A673 (cell line): ENCODE measurements at regions not wholly inside any gene's neighbourhood (a gene's known extent, or its start where the extent isn't known, plus 50 kb on each side); places are given as distances from the start of the nearest gene placed in this dataset.

Source experiments
- BruUV-seq: library from RNA; stranded (reverse); fragments of 400-500 nt; replicated peaks from 2 replicates; lab custom pipeline; 2021; lab: Mats Ljungman, UMichigan
- CTCF ChIA-PET: fragments of 300-600 bp; sonication (Branson Sonifier 250); formaldehyde crosslinking; loops from one replicate; lab custom pipeline; 2022; ENCODE audit warnings: antibody characterized with exemption; lab: Charles Lee
- POLR2A ChIA-PET: fragments of 300-600 bp; sonication (Branson Sonifier 250); formaldehyde crosslinking; loops from one replicate; lab custom pipeline; 2022; ENCODE audit warnings: antibody characterized with exemption; ENCODE audit not compliant: low non-redundant PET; lab: Charles Lee
- DNase-seq: peaks from one replicate; pipeline ENCODE4 v3.0.0-alpha.2; 2015; ENCODE audit warnings: low spot score
- H3K27ac ChIP-seq: fragments of 200-600 bp; sonication (generic); 2 replicates; pipeline ENCODE4 v1.5.1; 2016; ENCODE audit warnings: mixed run types, low read depth, mild to moderate bottlenecking, mixed read lengths, antibody characterized with exemption, low read length; ENCODE audit not compliant: poor library complexity, severe bottlenecking
- H3K27me3 ChIP-seq: fragments of 200-600 bp; sonication (generic); replicated peaks from 2 replicates; pipeline ENCODE4 v1.6.1; 2017; ENCODE audit warnings: mixed run types, low read depth, mild to moderate bottlenecking, mixed read lengths, antibody characterized with exemption, low read length; ENCODE audit not compliant: insufficient read depth, poor library complexity
- H3K36me3 ChIP-seq: fragments of 200-600 bp; sonication (generic); 2 replicates; pipeline ENCODE4 v1.6.1; 2016; ENCODE audit warnings: mixed run types, mild to moderate bottlenecking, mixed read lengths, antibody characterized with exemption, low read length; ENCODE audit not compliant: insufficient read depth, poor library complexity, severe bottlenecking
- H3K4me1 ChIP-seq: fragments of 200-600 bp; sonication (generic); 2 replicates; pipeline ENCODE4 v1.6.1; 2017; ENCODE audit warnings: mixed run types, mild to moderate bottlenecking, mixed read lengths, antibody characterized with exemption, low read length; ENCODE audit not compliant: insufficient read depth, poor library complexity, severe bottlenecking
- H3K4me3 ChIP-seq: fragments of 200-600 bp; sonication (generic); 2 replicates; pipeline ENCODE4 v1.5.1; 2016; ENCODE audit warnings: low read depth, mixed run types, mild to moderate bottlenecking, mixed read lengths, low read length; ENCODE audit not compliant: poor library complexity, severe bottlenecking
- H3K9me3 ChIP-seq: fragments of 200-600 bp; sonication (generic); 2 replicates; pipeline ENCODE4 v1.6.1; 2016; ENCODE audit warnings: mixed run types, low read depth, mild to moderate bottlenecking, mixed read lengths, antibody characterized with exemption, low read length; ENCODE audit not compliant: poor library complexity, severe bottlenecking
- EZH2 ChIP-seq: fragments of 200-600 bp; sonication (generic); IDR thresholded peaks from 2 replicates; pipeline ENCODE4 v1.6.1; 2017; ENCODE audit warnings: borderline replicate concordance, low read depth, mild to moderate bottlenecking, mixed read lengths, antibody characterized with exemption, low read length; ENCODE audit not compliant: poor library complexity, severe bottlenecking
- intact Hi-C: fragments of 100-400 bp; cut with micrococcal nuclease; formaldehyde crosslinking; loops from one replicate; pipeline ENCODE4 v1.10.0; 2022; ENCODE audit not compliant: unreplicated experiment
- TF ChIP-seq, protein P1 (sequence below): fragments of 300-800, 200-600 bp; sonication (generic); conservative IDR thresholded peaks from 2 replicates; pipeline ENCODE4 v1.5.1; 2017; ENCODE audit warnings: low read depth, mild to moderate bottlenecking, antibody characterized with exemption, low read length, moderate library complexity, mixed read lengths

DNA sequence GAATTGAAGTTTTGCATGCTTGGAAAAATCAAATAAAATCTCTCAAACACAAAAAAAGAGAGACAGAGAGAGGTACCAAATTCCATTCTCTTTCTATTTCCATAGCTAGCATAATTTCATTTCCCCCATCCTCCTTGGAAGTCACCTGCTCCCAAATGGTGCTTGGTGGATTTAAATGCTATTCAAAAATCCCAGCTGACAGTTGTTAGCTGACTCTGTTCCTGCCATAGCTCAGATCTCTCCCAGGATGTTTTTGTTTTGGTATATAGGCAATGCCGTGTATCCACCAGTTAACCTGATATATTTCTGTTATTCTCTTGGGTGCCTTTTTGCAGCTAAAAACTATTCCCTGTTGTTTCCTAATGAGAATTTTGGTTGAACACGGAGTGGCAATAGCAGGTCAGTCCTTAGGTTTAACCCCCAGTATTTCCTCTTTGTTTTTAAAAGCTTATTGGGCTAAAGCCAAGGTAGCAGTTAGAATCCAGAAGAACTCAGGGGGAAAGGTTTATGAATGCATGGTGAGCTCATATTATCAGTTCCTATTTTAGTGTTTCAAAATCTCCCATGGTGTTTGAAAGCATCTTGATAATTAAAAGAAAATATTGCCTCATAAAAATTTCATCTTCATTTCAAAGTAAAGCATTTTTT is 240.0 kb upstream of the GBE1 start:
- no TSS peak for BruUV-seq
- TF ChIP-seq, protein P1, sequence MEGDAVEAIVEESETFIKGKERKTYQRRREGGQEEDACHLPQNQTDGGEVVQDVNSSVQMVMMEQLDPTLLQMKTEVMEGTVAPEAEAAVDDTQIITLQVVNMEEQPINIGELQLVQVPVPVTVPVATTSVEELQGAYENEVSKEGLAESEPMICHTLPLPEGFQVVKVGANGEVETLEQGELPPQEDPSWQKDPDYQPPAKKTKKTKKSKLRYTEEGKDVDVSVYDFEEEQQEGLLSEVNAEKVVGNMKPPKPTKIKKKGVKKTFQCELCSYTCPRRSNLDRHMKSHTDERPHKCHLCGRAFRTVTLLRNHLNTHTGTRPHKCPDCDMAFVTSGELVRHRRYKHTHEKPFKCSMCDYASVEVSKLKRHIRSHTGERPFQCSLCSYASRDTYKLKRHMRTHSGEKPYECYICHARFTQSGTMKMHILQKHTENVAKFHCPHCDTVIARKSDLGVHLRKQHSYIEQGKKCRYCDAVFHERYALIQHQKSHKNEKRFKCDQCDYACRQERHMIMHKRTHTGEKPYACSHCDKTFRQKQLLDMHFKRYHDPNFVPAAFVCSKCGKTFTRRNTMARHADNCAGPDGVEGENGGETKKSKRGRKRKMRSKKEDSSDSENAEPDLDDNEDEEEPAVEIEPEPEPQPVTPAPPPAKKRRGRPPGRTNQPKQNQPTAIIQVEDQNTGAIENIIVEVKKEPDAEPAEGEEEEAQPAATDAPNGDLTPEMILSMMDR = no peak
- TF ChIP-seq EZH2 = no peak

DNA sequence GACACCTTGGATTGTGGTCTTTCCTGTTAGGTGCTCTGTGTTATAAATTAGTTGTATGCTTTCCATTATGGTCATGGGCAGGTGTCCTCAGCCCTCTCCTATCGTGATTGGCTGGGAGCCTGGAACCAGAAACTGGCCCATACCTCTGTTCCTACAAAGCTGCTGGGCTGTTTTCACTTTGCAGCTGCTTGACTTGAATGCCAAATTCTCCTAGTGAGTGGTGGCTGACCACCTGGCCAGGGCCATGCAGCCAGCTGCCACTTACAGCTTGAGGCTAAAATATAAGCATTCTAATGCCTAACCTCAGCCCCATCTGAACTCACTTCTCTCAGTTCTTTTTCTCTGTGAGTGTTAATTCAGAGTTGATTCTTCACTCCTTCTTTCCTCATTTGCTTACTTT is 239.3 kb upstream of the GBE1 start:
- H3K4me1 ChIP-seq = peaks cover 4% of the 10 kb centered on the region
- no peaks in the 10 kb centered on the region for H3K9me3 ChIP-seq
- H3K27ac ChIP-seq = no peak overlapping the region
- TF ChIP-seq, protein P1 = no peak
- no peak for TF ChIP-seq EZH2
- ChIA-PET POLR2A (no interaction called here), CTCF (no interaction called here)
- no peaks in the 10 kb centered on the region for H3K36me3 ChIP-seq
- BruUV-seq = no TSS peak
- H3K27me3 ChIP-seq = no peaks in the 10 kb centered on the region
- intact Hi-C loops = no loop called here
- H3K4me3 ChIP-seq = no peak overlapping the region
- no peak for DNase-seq

More for the DNA sequence above, 240.0 kb upstream of the GBE1 start:
- ChIA-PET POLR2A (no interaction called here), CTCF (no interaction called here)
- intact Hi-C loops = no loop called here
- Histone ChIP-seq H3K4me3 (no peak overlapping the region), H3K4me1 (peaks cover 4% of the 10 kb centered on the region), H3K36me3 (no peaks in the 10 kb centered on the region), H3K9me3 (no peaks in the 10 kb centered on the region), H3K27me3 (no peaks in the 10 kb centered on the region), H3K27ac (no peak overlapping the region)
- DNase-seq = no peak

DNA sequence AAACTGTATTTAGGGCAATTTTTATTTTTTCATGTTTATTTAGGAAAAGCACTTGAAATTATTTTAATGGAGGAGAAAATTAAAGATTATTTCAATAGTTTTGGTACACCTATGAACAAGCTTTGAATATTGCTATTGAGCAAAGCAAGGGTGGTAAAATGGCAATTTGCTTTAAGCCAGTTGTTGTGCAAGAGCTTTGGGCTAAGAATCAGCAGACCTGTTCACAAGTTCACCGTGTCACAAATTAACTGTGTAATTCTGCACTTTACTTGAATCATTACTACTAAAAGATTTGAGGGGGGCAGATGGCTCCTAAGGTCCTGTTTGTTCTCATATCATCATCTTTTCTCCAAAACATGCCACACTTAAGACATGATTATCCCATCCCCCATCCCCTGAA is 238.9 kb upstream of the GBE1 start:
- no peak for TF ChIP-seq EZH2
- TF ChIP-seq, protein P1 = no peak
- intact Hi-C loops = no loop called here
- no peak overlapping the region for H3K4me3 ChIP-seq
- peaks cover 4% of the 10 kb centered on the region for H3K4me1 ChIP-seq
- CTCF ChIA-PET = no interaction called here
- DNase-seq = no peak
- H3K27me3 ChIP-seq = no peaks in the 10 kb centered on the region
- POLR2A ChIA-PET = no interaction called here
- no peaks in the 10 kb centered on the region for H3K9me3 ChIP-seq
- no peak overlapping the region for H3K27ac ChIP-seq
- BruUV-seq = no TSS peak
- H3K36me3 ChIP-seq = no peaks in the 10 kb centered on the region
